DOHH2 (cell line): ENCODE measurements at regions not wholly inside any gene's neighbourhood (a gene's known extent, or its start where the extent isn't known, plus 50 kb on each side); places are given as distances from the start of the nearest gene placed in this dataset.

ENCODE experiments used
- H3F3A ChIP-seq: fragments of 200-600 bp; sonication (generic), shearing (Covaris generic); 2 replicates; pipeline ENCODE4 v1.6.0; 2016; ENCODE audit warnings: antibody characterized with exemption, mild to moderate bottlenecking; ENCODE audit not compliant: control insufficient read depth, insufficient read depth
- H3K27ac ChIP-seq: fragments of 200-600 bp; sonication (generic); 2 replicates; pipeline ENCODE4 v1.5.1; 2014; ENCODE audit warnings: low read depth, mild to moderate bottlenecking, low read length, moderate library complexity
- H3K27me3 ChIP-seq: fragments of 200-600 bp; sonication (generic); 2 replicates; pipeline ENCODE4 v1.6.1; 2014; ENCODE audit warnings: mild to moderate bottlenecking, low read length, mixed read lengths; ENCODE audit not compliant: control insufficient read depth
- H3K36me3 ChIP-seq: fragments of 200-600 bp; sonication (generic); 2 replicates; pipeline ENCODE4 v1.6.1; 2014; ENCODE audit warnings: mild to moderate bottlenecking, low read length, moderate library complexity, mixed read lengths; ENCODE audit not compliant: control insufficient read depth
- H3K4me1 ChIP-seq: fragments of 200-600 bp; sonication (generic); 2 replicates; pipeline ENCODE4 v1.6.1; 2014; ENCODE audit warnings: mild to moderate bottlenecking, low read length, mixed read lengths; ENCODE audit not compliant: control insufficient read depth
- H3K4me2 ChIP-seq: fragments of 200-600 bp; sonication (generic); 2 replicates; pipeline ENCODE4 v1.6.0; 2014; ENCODE audit warnings: mild to moderate bottlenecking, low read length, moderate library complexity
- H3K4me3 ChIP-seq: fragments of 200-600 bp; sonication (generic); 2 replicates; pipeline ENCODE4 v1.5.1; 2014; ENCODE audit warnings: mild to moderate bottlenecking, low read length, mixed read lengths
- H3K79me2 ChIP-seq: fragments of 200-600 bp; sonication (generic); 2 replicates; pipeline ENCODE4 v1.6.1; 2014; ENCODE audit warnings: mild to moderate bottlenecking, low read length, mixed read lengths; ENCODE audit not compliant: control insufficient read depth
- H3K9me2 ChIP-seq: fragments of 200-600 bp; sonication (generic); replicated peaks from 2 replicates; pipeline ENCODE4 v1.6.1; 2014; ENCODE audit warnings: mild to moderate bottlenecking, low read length, mixed read lengths; ENCODE audit not compliant: control insufficient read depth
- H3K9me3 ChIP-seq: fragments of 200-600 bp; sonication (generic); 2 replicates; pipeline ENCODE4 v1.6.1; 2014; ENCODE audit warnings: antibody characterized with exemption, low read length, mixed read lengths; ENCODE audit not compliant: control insufficient read depth, insufficient read depth
- H4K20me1 ChIP-seq: fragments of 200-600 bp; sonication (generic); 2 replicates; pipeline ENCODE4 v1.6.0; 2014; ENCODE audit warnings: low read depth, mild to moderate bottlenecking, antibody characterized with exemption, low read length, moderate library complexity; ENCODE audit not compliant: control insufficient read depth, insufficient read depth
- EZH2phosphoT487 ChIP-seq: fragments of 200-600 bp; sonication (generic); IDR thresholded peaks from 2 replicates; pipeline ENCODE4 v1.6.1; 2017; ENCODE audit warnings: borderline replicate concordance, mild to moderate bottlenecking, antibody characterized with exemption, low read length, moderate library complexity, mixed read lengths
- TF ChIP-seq, protein P1 (sequence below): fragments of 200-600 bp; sonication (generic); IDR thresholded peaks from one replicate; pipeline ENCODE4 v1.5.1; 2014; ENCODE audit warnings: antibody characterized with exemption, mild to moderate bottlenecking, low read depth, low read length; ENCODE audit not compliant: poor library complexity, severe bottlenecking

DNA sequence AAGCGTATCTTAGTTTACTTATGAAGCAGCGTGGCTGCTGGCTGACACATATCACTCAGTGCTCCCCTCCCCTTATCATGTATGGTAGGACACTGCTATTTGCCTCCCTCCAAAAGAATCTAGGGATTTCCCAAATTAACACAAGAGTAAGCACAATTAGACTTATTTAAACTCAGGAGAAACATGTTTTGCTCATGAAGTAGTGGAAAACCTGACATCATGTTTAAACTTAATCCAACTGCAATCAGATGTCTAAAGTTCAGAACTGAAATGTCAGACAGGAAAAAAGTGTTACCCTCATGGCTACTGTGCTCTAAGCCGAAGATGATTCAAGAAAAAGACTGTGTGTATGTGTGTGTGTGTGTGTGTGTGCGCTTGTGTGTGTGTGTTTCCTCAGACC lies 324.1 kb upstream of the TNC start:
- no peaks in the 10 kb centered on the region for H3K4me1 ChIP-seq
- H3K36me3 ChIP-seq = no peaks in the 10 kb centered on the region
- H3K9me2 ChIP-seq = no peaks in the 10 kb centered on the region
- TF ChIP-seq, protein P1, sequence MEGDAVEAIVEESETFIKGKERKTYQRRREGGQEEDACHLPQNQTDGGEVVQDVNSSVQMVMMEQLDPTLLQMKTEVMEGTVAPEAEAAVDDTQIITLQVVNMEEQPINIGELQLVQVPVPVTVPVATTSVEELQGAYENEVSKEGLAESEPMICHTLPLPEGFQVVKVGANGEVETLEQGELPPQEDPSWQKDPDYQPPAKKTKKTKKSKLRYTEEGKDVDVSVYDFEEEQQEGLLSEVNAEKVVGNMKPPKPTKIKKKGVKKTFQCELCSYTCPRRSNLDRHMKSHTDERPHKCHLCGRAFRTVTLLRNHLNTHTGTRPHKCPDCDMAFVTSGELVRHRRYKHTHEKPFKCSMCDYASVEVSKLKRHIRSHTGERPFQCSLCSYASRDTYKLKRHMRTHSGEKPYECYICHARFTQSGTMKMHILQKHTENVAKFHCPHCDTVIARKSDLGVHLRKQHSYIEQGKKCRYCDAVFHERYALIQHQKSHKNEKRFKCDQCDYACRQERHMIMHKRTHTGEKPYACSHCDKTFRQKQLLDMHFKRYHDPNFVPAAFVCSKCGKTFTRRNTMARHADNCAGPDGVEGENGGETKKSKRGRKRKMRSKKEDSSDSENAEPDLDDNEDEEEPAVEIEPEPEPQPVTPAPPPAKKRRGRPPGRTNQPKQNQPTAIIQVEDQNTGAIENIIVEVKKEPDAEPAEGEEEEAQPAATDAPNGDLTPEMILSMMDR = no peak
- no peak for TF ChIP-seq EZH2phosphoT487
- H3F3A ChIP-seq = no peaks in the 10 kb centered on the region
- no peaks in the 10 kb centered on the region for H3K9me3 ChIP-seq
- no peak overlapping the region for H3K27ac ChIP-seq
- H4K20me1 ChIP-seq = no peaks in the 10 kb centered on the region
- no peaks in the 10 kb centered on the region for H3K27me3 ChIP-seq
- H3K4me3 ChIP-seq = no peak overlapping the region
- H3K4me2 ChIP-seq = no peak overlapping the region
- H3K79me2 ChIP-seq = no peaks in the 10 kb centered on the region

GRCh38 chr9:115443890-115444289 lies 325.9 kb upstream of the TNC start:
- no peaks in the 10 kb centered on the region for H3K4me1 ChIP-seq
- H3K4me3 ChIP-seq = no peak overlapping the region
- H3K27ac ChIP-seq = no peak overlapping the region
- no peaks in the 10 kb centered on the region for H3K9me2 ChIP-seq
- H3K79me2 ChIP-seq = no peaks in the 10 kb centered on the region
- TF ChIP-seq, protein P1 = no peak
- TF ChIP-seq EZH2phosphoT487 = no peak
- no peaks in the 10 kb centered on the region for H3K36me3 ChIP-seq
- no peaks in the 10 kb centered on the region for H3K27me3 ChIP-seq
- H3K4me2 ChIP-seq = no peak overlapping the region
- no peaks in the 10 kb centered on the region for H4K20me1 ChIP-seq
- H3K9me3 ChIP-seq = no peaks in the 10 kb centered on the region
- H3F3A ChIP-seq = no peaks in the 10 kb centered on the region

GRCh38 chr9:115444959-115445358 lies 327.0 kb upstream of the TNC start:
- H3K36me3 ChIP-seq = no peaks in the 10 kb centered on the region
- no peaks in the 10 kb centered on the region for H3K27me3 ChIP-seq
- no peaks in the 10 kb centered on the region for H3K79me2 ChIP-seq
- H3K9me3 ChIP-seq = no peaks in the 10 kb centered on the region
- H3K4me2 ChIP-seq = no peak overlapping the region
- no peaks in the 10 kb centered on the region for H3F3A ChIP-seq
- TF ChIP-seq, protein P1 = no peak
- TF ChIP-seq EZH2phosphoT487 = no peak
- H4K20me1 ChIP-seq = no peaks in the 10 kb centered on the region
- H3K27ac ChIP-seq = no peak overlapping the region
- no peaks in the 10 kb centered on the region for H3K9me2 ChIP-seq
- no peak overlapping the region for H3K4me3 ChIP-seq
- H3K4me1 ChIP-seq = no peaks in the 10 kb centered on the region

DNA sequence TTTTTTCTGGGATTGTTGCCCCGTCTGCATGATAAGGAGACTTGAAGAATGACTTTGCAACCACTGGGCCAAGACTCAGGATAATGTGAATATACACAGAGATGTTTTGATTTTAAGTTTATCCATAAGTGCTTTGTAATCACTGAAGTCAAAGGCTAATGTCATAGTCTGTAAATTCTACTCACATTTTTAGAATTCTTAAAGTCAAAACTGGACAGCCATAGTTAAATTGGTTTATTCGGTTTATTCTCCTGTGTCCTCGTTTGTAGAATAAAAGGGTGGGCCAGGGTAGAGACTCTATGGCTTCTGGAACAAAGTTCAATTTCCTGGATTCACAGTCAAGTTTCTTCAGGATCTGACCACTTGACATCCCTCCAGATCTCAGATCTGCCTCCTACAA lies 327.7 kb upstream of the TNC start:
- H3K4me3 ChIP-seq = no peak overlapping the region
- no peaks in the 10 kb centered on the region for H3K4me1 ChIP-seq
- H3K36me3 ChIP-seq = no peaks in the 10 kb centered on the region
- H3F3A ChIP-seq = no peaks in the 10 kb centered on the region
- H3K79me2 ChIP-seq = no peaks in the 10 kb centered on the region
- no peak overlapping the region for H3K27ac ChIP-seq
- no peak overlapping the region for H3K4me2 ChIP-seq
- H3K9me3 ChIP-seq = no peaks in the 10 kb centered on the region
- no peaks in the 10 kb centered on the region for H3K27me3 ChIP-seq
- H3K9me2 ChIP-seq = no peaks in the 10 kb centered on the region
- TF ChIP-seq, protein P1 = no peak
- TF ChIP-seq EZH2phosphoT487 = no peak
- no peaks in the 10 kb centered on the region for H4K20me1 ChIP-seq
